ENCODE measurements at regions not wholly inside any gene's neighbourhood (a gene's known extent, or its start where the extent isn't known, plus 50 kb on each side); places are given as distances from the start of the nearest gene placed in this dataset.

- Histone ChIP-seq H3K9me2 (replicated peaks; ENCODE audit: control insufficient read depth, low read length) (no peaks in the 10 kb centered on the region), H3K36me3 (ENCODE audit: control insufficient read depth, low read length) (no peaks in the 10 kb centered on the region), H3K27me3 (ENCODE audit: control insufficient read depth, low read length) (no peaks in the 10 kb centered on the region), H3F3A (ENCODE audit: control insufficient read depth, insufficient read depth) (no peaks in the 10 kb centered on the region), H4K20me1 (ENCODE audit: control insufficient read depth, insufficient read depth, low read depth, low read length) (no peaks in the 10 kb centered on the region), H3K9me3 (ENCODE audit: control insufficient read depth, insufficient read depth, low read length) (no peaks in the 10 kb centered on the region), H3K27ac (ENCODE audit: low read depth, low read length) (no peak overlapping the region), H3K4me2 (ENCODE audit: low read length) (no peak overlapping the region), H3K4me3 (ENCODE audit: low read length) (no peak overlapping the region), H3K79me2 (ENCODE audit: control insufficient read depth, low read length) (no peaks in the 10 kb centered on the region), H3K4me1 (ENCODE audit: control insufficient read depth, low read length) (no peaks in the 10 kb centered on the region)
- no peak for TF ChIP-seq EZH2phosphoT487 (IDR thresholded peaks at IDR 0.05; ENCODE audit: borderline replicate concordance, low read length)
- TF ChIP-seq CTCF (IDR thresholded peaks at IDR 0.05; ENCODE audit: low read depth, low read length, poor library complexity, severe bottlenecking), result no peak
Observed at GRCh38 chr4:103370336-103370735, 172.2 kb upstream of the CENPE start.

GRCh38 chr4:103365285-103365684 lies 167.1 kb upstream of the CENPE start:
- Histone ChIP-seq H3K36me3 (ENCODE audit: control insufficient read depth, low read length) (no peaks in the 10 kb centered on the region), H4K20me1 (ENCODE audit: control insufficient read depth, insufficient read depth, low read depth, low read length) (no peaks in the 10 kb centered on the region), H3K9me3 (ENCODE audit: control insufficient read depth, insufficient read depth, low read length) (no peaks in the 10 kb centered on the region), H3K4me1 (ENCODE audit: control insufficient read depth, low read length) (no peaks in the 10 kb centered on the region), H3K4me3 (ENCODE audit: low read length) (no peak overlapping the region), H3K79me2 (ENCODE audit: control insufficient read depth, low read length) (no peaks in the 10 kb centered on the region), H3K4me2 (ENCODE audit: low read length) (no peak overlapping the region), H3K27me3 (ENCODE audit: control insufficient read depth, low read length) (no peaks in the 10 kb centered on the region), H3K9me2 (replicated peaks; ENCODE audit: control insufficient read depth, low read length) (no peaks in the 10 kb centered on the region), H3K27ac (ENCODE audit: low read depth, low read length) (no peak overlapping the region), H3F3A (ENCODE audit: control insufficient read depth, insufficient read depth) (no peaks in the 10 kb centered on the region)
- TF ChIP-seq CTCF (IDR thresholded peaks at IDR 0.05; ENCODE audit: low read depth, low read length, poor library complexity, severe bottlenecking), result no peak
- TF ChIP-seq EZH2phosphoT487 (IDR thresholded peaks at IDR 0.05; ENCODE audit: borderline replicate concordance, low read length), result no peak

GRCh38 chr4:103364083-103364482 lies 165.9 kb upstream of the CENPE start:
- Histone ChIP-seq H3K4me1 (ENCODE audit: control insufficient read depth, low read length) (no peaks in the 10 kb centered on the region), H3K4me3 (ENCODE audit: low read length) (no peak overlapping the region), H4K20me1 (ENCODE audit: control insufficient read depth, insufficient read depth, low read depth, low read length) (no peaks in the 10 kb centered on the region), H3K27me3 (ENCODE audit: control insufficient read depth, low read length) (no peaks in the 10 kb centered on the region), H3F3A (ENCODE audit: control insufficient read depth, insufficient read depth) (no peaks in the 10 kb centered on the region), H3K9me2 (replicated peaks; ENCODE audit: control insufficient read depth, low read length) (no peaks in the 10 kb centered on the region), H3K27ac (ENCODE audit: low read depth, low read length) (no peak overlapping the region), H3K9me3 (ENCODE audit: control insufficient read depth, insufficient read depth, low read length) (no peaks in the 10 kb centered on the region), H3K36me3 (ENCODE audit: control insufficient read depth, low read length) (no peaks in the 10 kb centered on the region), H3K4me2 (ENCODE audit: low read length) (no peak overlapping the region), H3K79me2 (ENCODE audit: control insufficient read depth, low read length) (no peaks in the 10 kb centered on the region)
- TF ChIP-seq EZH2phosphoT487 (IDR thresholded peaks at IDR 0.05; ENCODE audit: borderline replicate concordance, low read length) (no peak), CTCF (IDR thresholded peaks at IDR 0.05; ENCODE audit: low read depth, low read length, poor library complexity, severe bottlenecking) (no peak)

GRCh38 chr4:103361926-103362325 lies 163.8 kb upstream of the CENPE start:
- Histone ChIP-seq H3K9me2 (replicated peaks; ENCODE audit: control insufficient read depth, low read length) (no peaks in the 10 kb centered on the region), H3K79me2 (ENCODE audit: control insufficient read depth, low read length) (no peaks in the 10 kb centered on the region), H3K9me3 (ENCODE audit: control insufficient read depth, insufficient read depth, low read length) (no peaks in the 10 kb centered on the region), H3K4me2 (ENCODE audit: low read length) (no peak overlapping the region), H3F3A (ENCODE audit: control insufficient read depth, insufficient read depth) (no peaks in the 10 kb centered on the region), H3K4me3 (ENCODE audit: low read length) (no peak overlapping the region), H3K27ac (ENCODE audit: low read depth, low read length) (no peak overlapping the region), H3K27me3 (ENCODE audit: control insufficient read depth, low read length) (no peaks in the 10 kb centered on the region), H3K36me3 (ENCODE audit: control insufficient read depth, low read length) (no peaks in the 10 kb centered on the region), H3K4me1 (ENCODE audit: control insufficient read depth, low read length) (no peaks in the 10 kb centered on the region), H4K20me1 (ENCODE audit: control insufficient read depth, insufficient read depth, low read depth, low read length) (no peaks in the 10 kb centered on the region)
- no peak for TF ChIP-seq EZH2phosphoT487 (IDR thresholded peaks at IDR 0.05; ENCODE audit: borderline replicate concordance, low read length)
- TF ChIP-seq CTCF (IDR thresholded peaks at IDR 0.05; ENCODE audit: low read depth, low read length, poor library complexity, severe bottlenecking), result no peak

Measured in DOHH2 (cell line).